HCT116 (cell line): ENCODE measurements at regions not wholly inside any gene's neighbourhood (a gene's known extent, or its start where the extent isn't known, plus 50 kb on each side); places are given as distances from the start of the nearest gene placed in this dataset.

Experiments
- CEBPB ChIP-seq: IDR thresholded peaks from 2 replicates; pipeline ENCODE4 v1.6.1; 2012; ENCODE audit warnings: low read depth
- EGR1 ChIP-seq: IDR thresholded peaks from 2 replicates; pipeline ENCODE4 v1.6.1; 2012; ENCODE audit warnings: low read depth
- FOSL1 ChIP-seq: IDR thresholded peaks from 2 replicates; pipeline ENCODE4 v1.6.1; 2012; ENCODE audit warnings: low read depth
- JUND ChIP-seq: IDR thresholded peaks from 2 replicates; pipeline ENCODE4 v1.6.1; 2012
- POLR2A ChIP-seq: IDR thresholded peaks from 2 replicates; pipeline ENCODE4 v1.7.0; 2011; ENCODE audit warnings: borderline replicate concordance; ENCODE audit not compliant: insufficient read depth, insufficient read length; ENCODE audit errors: extremely low read depth
- POLR2AphosphoS5 ChIP-seq: IDR thresholded peaks from 2 replicates; pipeline ENCODE4 v1.6.1; 2011; ENCODE audit warnings: mild to moderate bottlenecking, low read depth, low read length, moderate library complexity
- TCF7L2 ChIP-seq: IDR thresholded peaks from 2 replicates; pipeline ENCODE4 v1.7.0; 2011; ENCODE audit warnings: borderline replicate concordance, inconsistent platforms; ENCODE audit not compliant: insufficient read depth, insufficient read length; ENCODE audit errors: extremely low read depth
- ZNF274 ChIP-seq: fragments of 200-500 bp; sonication (Bioruptor generic); IDR thresholded peaks from 2 replicates; pipeline ENCODE4 v1.6.1; 2014; ENCODE audit warnings: mild to moderate bottlenecking, low read depth, low read length, inconsistent platforms
- TF ChIP-seq, protein P1 (sequence below), 3 experiments: fragments of 200-600 bp in 1 of 3; sonication (generic) in 1 of 3; IDR thresholded peaks in 2 of 3; conservative IDR thresholded peaks in 1 of 3; 2 replicates each; pipeline ENCODE4 v1.5.1; 2012 to 2017; ENCODE audit warnings: low read depth in 2 of 3, low read length in 2 of 3, antibody characterized with exemption in 1 of 3, borderline replicate concordance in 1 of 3, control low read depth in 1 of 3, mild to moderate bottlenecking in 1 of 3, mixed read lengths in 1 of 3, mixed run types in 1 of 3, moderate library complexity in 1 of 3; ENCODE audit not compliant: insufficient read depth in 1 of 3
- TF ChIP-seq, protein P2 (sequence below): IDR thresholded peaks from 2 replicates; pipeline ENCODE4 v1.6.1; 2012

DNA sequence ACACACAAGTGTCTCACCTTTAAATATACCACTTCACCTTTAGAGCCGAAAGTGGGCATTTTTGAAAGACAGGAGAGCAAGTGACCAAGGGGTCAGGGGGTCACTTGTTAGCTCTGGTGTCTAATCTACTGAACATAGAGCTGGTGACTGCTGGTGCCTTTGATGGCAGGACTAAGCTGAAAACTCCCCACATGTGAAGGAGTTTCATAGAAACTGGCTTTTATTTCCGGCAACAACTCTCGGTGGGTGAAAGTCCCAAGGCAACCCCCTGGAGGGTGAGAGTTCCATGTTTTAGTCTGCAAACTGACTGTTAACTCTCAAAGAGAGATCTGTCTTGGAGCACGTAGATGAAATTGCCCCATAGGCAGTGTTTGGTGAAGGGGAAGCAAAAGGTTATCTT lies 466.9 kb downstream of the DMRTA1 start:
- TF ChIP-seq TCF7L2 = no peak
- no peak for TF ChIP-seq POLR2AphosphoS5
- TF ChIP-seq FOSL1 = no peak
- TF ChIP-seq, protein P1, sequence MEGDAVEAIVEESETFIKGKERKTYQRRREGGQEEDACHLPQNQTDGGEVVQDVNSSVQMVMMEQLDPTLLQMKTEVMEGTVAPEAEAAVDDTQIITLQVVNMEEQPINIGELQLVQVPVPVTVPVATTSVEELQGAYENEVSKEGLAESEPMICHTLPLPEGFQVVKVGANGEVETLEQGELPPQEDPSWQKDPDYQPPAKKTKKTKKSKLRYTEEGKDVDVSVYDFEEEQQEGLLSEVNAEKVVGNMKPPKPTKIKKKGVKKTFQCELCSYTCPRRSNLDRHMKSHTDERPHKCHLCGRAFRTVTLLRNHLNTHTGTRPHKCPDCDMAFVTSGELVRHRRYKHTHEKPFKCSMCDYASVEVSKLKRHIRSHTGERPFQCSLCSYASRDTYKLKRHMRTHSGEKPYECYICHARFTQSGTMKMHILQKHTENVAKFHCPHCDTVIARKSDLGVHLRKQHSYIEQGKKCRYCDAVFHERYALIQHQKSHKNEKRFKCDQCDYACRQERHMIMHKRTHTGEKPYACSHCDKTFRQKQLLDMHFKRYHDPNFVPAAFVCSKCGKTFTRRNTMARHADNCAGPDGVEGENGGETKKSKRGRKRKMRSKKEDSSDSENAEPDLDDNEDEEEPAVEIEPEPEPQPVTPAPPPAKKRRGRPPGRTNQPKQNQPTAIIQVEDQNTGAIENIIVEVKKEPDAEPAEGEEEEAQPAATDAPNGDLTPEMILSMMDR (IDR thresholded peaks at IDR 0.05 in 2 of 3, conservative IDR thresholded peaks at IDR 0.05 in 1 of 3; ENCODE audit: borderline replicate concordance in 1 of 3, insufficient read depth in 1 of 3, low read depth in 2 of 3, low read length in 2 of 3) = no peak
- TF ChIP-seq CEBPB = no peak
- TF ChIP-seq POLR2A = no peak
- TF ChIP-seq EGR1 = no peak
- TF ChIP-seq, protein P2, sequence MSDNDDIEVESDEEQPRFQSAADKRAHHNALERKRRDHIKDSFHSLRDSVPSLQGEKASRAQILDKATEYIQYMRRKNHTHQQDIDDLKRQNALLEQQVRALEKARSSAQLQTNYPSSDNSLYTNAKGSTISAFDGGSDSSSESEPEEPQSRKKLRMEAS = no peak
- no peak for TF ChIP-seq JUND
- TF ChIP-seq ZNF274 = no peak
